Activated CD8-positive, alpha-beta T cell treated with anti-CD3 and anti-CD28 coated beads for 36 hours (primary cell): ENCODE measurements at regions not wholly inside any gene's neighbourhood (a gene's known extent, or its start where the extent isn't known, plus 50 kb on each side); places are given as distances from the start of the nearest gene placed in this dataset.

Source experiments
- ATAC-seq: fragments of 200-7000 bp; cut with Tn5 transposase; one replicate; pipeline ENCODE4 v1.10.0; 2021; ENCODE audit warnings: mild to moderate bottlenecking, moderate library complexity
- CTCF ChIA-PET: fragments of 350-600 bp; sonication (Branson Sonifier 250); formaldehyde crosslinking; loops from one replicate; lab custom pipeline; 2021; ENCODE audit warnings: antibody characterized with exemption; lab: Charles Lee
- POLR2A ChIA-PET: fragments of 350-600 bp; sonication (Branson Sonifier 250); formaldehyde crosslinking; loops from one replicate; lab custom pipeline; 2021; ENCODE audit warnings: antibody characterized with exemption; lab: Charles Lee
- DNase-seq: peaks from one replicate; pipeline ENCODE4 v3.0.0-alpha.2; 2020
- H3K27ac Mint-ChIP-seq: one replicate; pipeline ENCODE4 v1.8.0; 2021; ENCODE audit warnings: mild to moderate bottlenecking, mixed read lengths
- H3K27me3 Mint-ChIP-seq: one replicate; pipeline ENCODE4 v1.8.0; 2021; ENCODE audit warnings: mixed read lengths
- H3K36me3 Mint-ChIP-seq: one replicate; pipeline ENCODE4 v1.8.0; 2021; ENCODE audit warnings: low read depth, mixed read lengths
- H3K4me1 Mint-ChIP-seq: one replicate; pipeline ENCODE4 v1.8.0; 2021; ENCODE audit warnings: low read depth, mixed read lengths
- H3K4me3 Mint-ChIP-seq: one replicate; pipeline ENCODE4 v1.8.0; 2021; ENCODE audit warnings: mild to moderate bottlenecking, moderate library complexity, mixed read lengths
- H3K9me3 Mint-ChIP-seq: one replicate; pipeline ENCODE4 v1.8.0; 2021; ENCODE audit warnings: mixed read lengths
- CTCF ChIP-seq: fragments of 200-600 bp; IDR thresholded peaks from one replicate; pipeline ENCODE4 v1.8.0; 2022; ENCODE audit warnings: antibody characterized with exemption, mild to moderate bottlenecking
- intact Hi-C: fragments of 100-400 bp; cut with micrococcal nuclease; formaldehyde crosslinking; loops from one replicate; pipeline ENCODE4 v1.10.0; 2022

- Mint-ChIP-seq H3K27ac (no peak overlapping the region), H3K27me3 (peaks cover 2% of the 10 kb centered on the region), H3K4me1 (no peaks in the 10 kb centered on the region), H3K36me3 (no peaks in the 10 kb centered on the region), H3K4me3 (no peak overlapping the region), H3K9me3 (no peaks in the 10 kb centered on the region)
- ChIA-PET CTCF (no interaction called here), POLR2A (no interaction called here)
- intact Hi-C loops = no loop called here
- no peak for DNase-seq
- no peak for ATAC-seq
- TF ChIP-seq CTCF = no peak
Observed at GRCh38 chr6:40125680-40126394, 191.6 kb upstream of the MOCS1 start.

- CTCF ChIA-PET = no interaction called here
- Mint-ChIP-seq H3K9me3 (no peaks in the 10 kb centered on the region), H3K27ac (no peak overlapping the region), H3K4me1 (no peaks in the 10 kb centered on the region), H3K27me3 (peaks cover 2% of the 10 kb centered on the region), H3K4me3 (no peak overlapping the region), H3K36me3 (no peaks in the 10 kb centered on the region)
- ATAC-seq = no peak
- intact Hi-C loops = no loop called here
- no peak for DNase-seq
- POLR2A ChIA-PET = no interaction called here
- no peak for TF ChIP-seq CTCF
Observed at GRCh38 chr6:40124924-40125323, 190.7 kb upstream of the MOCS1 start.

GRCh38 chr6:40116832-40117231 lies 182.6 kb upstream of the MOCS1 start:
- peaks cover 8% of the 10 kb centered on the region for H3K27me3 Mint-ChIP-seq
- ATAC-seq (no peak), DNase-seq (no peak)
- H3K4me1 Mint-ChIP-seq = no peaks in the 10 kb centered on the region
- POLR2A ChIA-PET = no interaction called here
- no peak for TF ChIP-seq CTCF
- no peak overlapping the region for H3K4me3 Mint-ChIP-seq
- CTCF ChIA-PET = no interaction called here
- no peaks in the 10 kb centered on the region for H3K36me3 Mint-ChIP-seq
- no peak overlapping the region for H3K27ac Mint-ChIP-seq
- intact Hi-C loops = no loop called here
- H3K9me3 Mint-ChIP-seq = no peaks in the 10 kb centered on the region

GRCh38 chr6:40112350-40112749 lies 178.1 kb upstream of the MOCS1 start:
- intact Hi-C loops = no loop called here
- H3K9me3 Mint-ChIP-seq = no peaks in the 10 kb centered on the region
- TF ChIP-seq CTCF = no peak
- no peak overlapping the region for H3K27ac Mint-ChIP-seq
- CTCF ChIA-PET = no interaction called here
- ATAC-seq (no peak), DNase-seq (no peak)
- POLR2A ChIA-PET = no interaction called here
- H3K4me1 Mint-ChIP-seq = no peaks in the 10 kb centered on the region
- peaks cover 13% of the 10 kb centered on the region for H3K27me3 Mint-ChIP-seq
- H3K36me3 Mint-ChIP-seq = no peaks in the 10 kb centered on the region
- H3K4me3 Mint-ChIP-seq = no peak overlapping the region

GRCh38 chr6:40108736-40109135 lies 174.5 kb upstream of the MOCS1 start:
- Mint-ChIP-seq H3K27me3 (peaks cover 13% of the 10 kb centered on the region), H3K27ac (no peak overlapping the region)
- no peak for ATAC-seq

More at GRCh38 chr6:40108736-40109135, 174.5 kb upstream of the MOCS1 start:
- intact Hi-C loops = no loop called here
- POLR2A ChIA-PET = no interaction called here
- H3K4me3 Mint-ChIP-seq = no peak overlapping the region
- H3K9me3 Mint-ChIP-seq = peaks cover 1% of the 10 kb centered on the region
- H3K4me1 Mint-ChIP-seq = no peaks in the 10 kb centered on the region
- no peaks in the 10 kb centered on the region for H3K36me3 Mint-ChIP-seq
- CTCF ChIA-PET = no interaction called here
- no peak for DNase-seq
- no peak for TF ChIP-seq CTCF
